IPS DF 4.7 (cell line): ENCODE measurements at regions not wholly inside any gene's neighbourhood (a gene's known extent, or its start where the extent isn't known, plus 50 kb on each side); places are given as distances from the start of the nearest gene placed in this dataset.
A peak's percentile ranks its signal among the peaks of the same experiment; 100 is the strongest.

ENCODE experiments used
- DNase-seq: peaks from one replicate; pipeline ENCODE4 v3.0.0-alpha.2; 2013; ENCODE audit warnings: low spot score; ENCODE audit errors: extremely low read depth

GRCh38 chr10:78510566-78511323, 477.1 kb downstream of the RPS24 start:
- DNase-seq: no peak

DNA sequence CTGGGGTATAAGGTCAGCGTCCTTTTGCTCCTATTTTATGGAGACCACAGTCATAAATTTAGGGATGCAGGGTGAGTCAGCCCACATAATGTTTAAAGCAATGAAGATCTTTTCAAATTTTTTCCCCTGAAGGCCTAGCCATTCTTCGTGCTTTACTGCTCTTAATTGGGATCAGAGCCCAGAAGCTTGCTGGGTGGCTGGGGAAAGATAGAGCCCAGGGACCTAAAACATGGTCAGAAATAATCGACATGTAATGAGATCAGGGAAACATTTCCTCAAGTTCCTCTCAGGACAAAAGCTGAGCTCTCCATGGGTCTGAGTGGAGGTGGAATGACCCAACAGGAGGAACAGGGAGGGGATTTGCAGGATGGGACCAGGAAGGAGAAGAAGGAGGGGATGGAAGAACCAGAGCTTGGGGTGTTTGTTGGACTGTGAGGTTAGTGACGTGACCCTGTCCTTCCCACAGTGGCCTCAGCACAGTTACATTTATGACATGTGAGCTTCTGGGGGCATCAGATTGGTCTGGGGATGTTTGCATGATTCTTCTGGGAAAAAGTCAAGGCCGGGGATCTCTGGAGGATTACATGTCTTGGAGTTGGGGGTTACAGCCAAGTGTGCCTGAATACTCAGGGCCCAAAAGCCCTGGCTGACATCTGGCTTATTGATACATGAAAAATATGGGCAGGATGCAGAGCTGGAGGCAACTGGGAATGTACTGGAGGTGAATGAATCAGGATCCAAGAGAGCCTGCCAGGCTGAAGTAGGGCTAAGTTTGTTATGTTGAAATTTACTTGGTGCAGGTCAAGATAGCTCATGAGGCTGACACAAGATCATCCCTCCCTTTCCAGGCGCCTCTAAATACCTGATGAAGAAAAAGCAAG, 477.9 kb downstream of the RPS24 start:
- no peak for DNase-seq

DNA sequence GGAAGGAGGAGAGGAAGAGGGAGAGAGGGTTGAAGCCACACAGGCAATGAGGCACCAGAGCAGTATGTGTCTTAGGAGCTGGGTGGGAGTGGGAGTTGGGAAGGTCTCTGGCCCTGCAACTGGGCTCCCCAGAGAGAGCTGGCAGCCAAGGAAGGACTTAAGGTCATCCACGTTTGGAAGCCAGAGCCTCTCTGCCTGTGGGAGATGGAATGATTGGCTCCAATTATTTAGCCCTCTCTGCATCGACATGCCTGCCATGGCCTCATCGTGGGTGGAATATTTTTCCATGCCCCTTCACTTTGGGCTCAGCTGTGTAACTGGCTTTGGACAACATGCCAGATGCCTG, 478.5 kb downstream of the RPS24 start:
- DNase-seq: no peak

DNA sequence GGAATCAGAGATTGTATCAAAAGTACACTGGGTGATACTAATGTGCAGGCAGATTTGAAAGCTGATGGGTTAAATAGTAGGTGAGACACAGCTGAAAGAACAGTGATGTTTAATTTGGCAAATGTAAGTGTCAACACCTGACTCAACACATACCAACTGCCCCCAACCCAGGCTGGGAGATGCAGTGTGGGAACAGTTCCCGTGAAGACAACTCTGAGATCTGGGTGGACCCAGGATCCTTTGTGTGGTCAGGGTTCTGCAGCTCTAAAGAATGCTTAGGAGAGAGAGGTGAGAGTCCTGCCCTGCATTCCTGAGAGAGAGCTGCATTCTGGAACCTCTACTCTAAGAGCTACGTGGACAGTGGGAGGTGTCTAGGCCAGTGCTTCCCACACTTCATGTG, 479.7 kb downstream of the RPS24 start:
- DNase-seq: no peak

GRCh38 chr10:78513986-78514385, 480.3 kb downstream of the RPS24 start:
- no peak for DNase-seq

GRCh38 chr10:78514459-78514858, 480.8 kb downstream of the RPS24 start:
- no peak for DNase-seq

GRCh38 chr10:78515038-78515872, 481.6 kb downstream of the RPS24 start:
- DNase-seq: no peak

DNA sequence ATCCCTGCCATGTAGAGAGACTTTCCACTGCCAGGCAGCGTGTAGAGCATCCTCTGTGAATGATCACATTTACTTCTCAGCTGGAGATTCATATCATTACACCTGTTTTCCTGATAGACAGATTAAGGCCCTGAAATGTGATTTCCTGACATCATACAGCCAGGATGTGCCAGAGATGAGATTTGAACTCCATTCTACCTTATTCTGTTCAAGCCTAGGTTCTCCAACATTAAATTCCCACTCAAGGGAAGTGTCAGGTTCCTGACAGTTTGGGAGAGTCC, 482.1 kb downstream of the RPS24 start:
- no peak for DNase-seq

GRCh38 chr10:78516236-78516635, 482.6 kb downstream of the RPS24 start:
- no peak for DNase-seq

- DNase-seq: no peak
These were observed 483.1 kb downstream of the RPS24 start for GRCh38 chr10:78516756-78517155.

DNA sequence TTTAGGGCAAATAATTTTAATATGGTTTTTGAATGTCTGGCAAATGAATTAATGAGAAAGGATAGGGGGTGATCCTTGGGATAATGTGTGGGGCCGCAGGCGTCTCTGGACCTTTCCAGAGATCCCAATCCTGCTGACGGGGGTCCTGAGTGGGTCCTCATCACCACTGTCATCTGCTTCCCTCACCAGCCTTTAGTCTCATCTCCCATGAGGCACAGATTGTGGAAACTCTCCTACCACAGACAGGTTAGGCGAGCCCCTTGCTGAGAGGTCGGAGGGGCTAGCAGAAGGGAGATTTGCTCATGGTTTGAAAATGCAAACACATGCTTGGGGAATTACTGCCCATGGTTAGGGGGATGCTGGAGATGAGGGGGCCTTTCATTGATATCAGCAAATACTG, 484.6 kb downstream of the RPS24 start:
- no peak for DNase-seq

DNA sequence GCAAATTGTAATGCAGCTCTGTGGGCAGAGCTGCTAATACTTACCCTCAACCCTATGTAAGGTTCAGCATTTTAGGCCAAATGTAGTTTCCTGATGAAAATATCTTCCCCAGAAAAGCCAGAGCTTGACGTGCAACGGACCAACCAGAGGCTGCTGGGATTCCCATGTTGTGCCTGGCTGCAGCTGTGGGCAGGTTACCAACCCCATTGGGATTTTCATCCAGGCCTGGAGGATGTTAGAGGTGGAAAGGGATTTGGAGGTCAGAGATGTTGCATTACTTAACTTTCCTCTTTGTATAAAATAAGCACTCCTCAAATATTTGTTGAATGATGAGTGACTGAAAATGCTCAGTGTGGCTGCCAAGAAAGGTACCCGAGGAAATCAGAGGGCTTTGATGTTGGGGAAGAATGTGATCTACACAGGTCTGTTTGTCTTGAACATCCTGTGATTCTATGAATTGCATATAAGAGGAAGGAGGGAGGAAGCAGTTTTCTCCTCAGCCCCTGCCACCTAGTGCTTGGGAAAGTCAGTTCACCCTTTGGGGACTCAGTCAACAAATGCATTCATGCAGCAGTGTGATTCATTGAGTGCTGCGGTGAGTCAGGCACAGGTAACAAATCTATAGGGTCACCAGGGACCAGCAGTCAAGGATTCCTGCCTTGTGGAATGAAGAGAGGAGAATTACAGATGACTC, 487.2 kb downstream of the RPS24 start:
- peak; percentile 56 for DNase-seq

GRCh38 chr10:78523453-78523852, 489.8 kb downstream of the RPS24 start:
- no peak for DNase-seq

DNA sequence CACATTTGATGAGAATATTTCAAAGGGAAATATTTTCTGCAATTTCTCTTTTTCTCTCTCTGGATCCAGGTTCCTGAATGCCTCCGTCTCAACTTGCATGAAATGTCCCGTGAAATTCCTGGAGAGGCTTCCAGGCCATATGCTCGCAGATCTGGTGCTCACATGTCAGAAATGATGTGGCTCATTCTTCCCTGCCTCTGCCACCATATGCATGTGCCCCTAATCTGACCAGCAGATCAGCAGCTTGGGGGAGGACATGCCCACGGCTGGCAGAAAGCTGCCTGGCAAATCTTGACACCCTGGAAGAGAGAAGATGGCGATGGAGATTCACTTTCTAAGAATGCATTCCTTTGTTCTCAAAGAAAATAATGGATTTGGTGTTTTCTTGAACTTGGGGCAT, 490.7 kb downstream of the RPS24 start:
- no peak for DNase-seq

GRCh38 chr10:78524941-78525340, 491.3 kb downstream of the RPS24 start:
- no peak for DNase-seq

DNA sequence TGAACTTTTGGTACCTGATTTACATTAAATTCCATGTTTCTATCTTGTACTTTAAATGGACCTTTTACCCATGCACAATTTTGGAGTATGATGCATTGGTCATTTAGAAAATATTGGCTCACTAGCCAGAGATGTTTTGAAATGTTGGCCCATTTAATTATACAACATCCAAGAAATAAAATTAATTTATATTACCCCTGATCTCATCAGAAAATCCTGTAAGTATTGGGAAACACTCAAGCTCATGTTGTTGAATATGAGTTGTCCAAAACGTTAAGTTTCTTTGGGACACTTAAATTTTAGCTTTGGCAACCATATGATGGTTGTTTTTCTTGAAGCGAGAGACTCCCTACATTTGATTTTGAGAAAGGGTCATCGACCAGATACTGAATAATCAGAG, 492.7 kb downstream of the RPS24 start:
- DNase-seq: no peak

DNA sequence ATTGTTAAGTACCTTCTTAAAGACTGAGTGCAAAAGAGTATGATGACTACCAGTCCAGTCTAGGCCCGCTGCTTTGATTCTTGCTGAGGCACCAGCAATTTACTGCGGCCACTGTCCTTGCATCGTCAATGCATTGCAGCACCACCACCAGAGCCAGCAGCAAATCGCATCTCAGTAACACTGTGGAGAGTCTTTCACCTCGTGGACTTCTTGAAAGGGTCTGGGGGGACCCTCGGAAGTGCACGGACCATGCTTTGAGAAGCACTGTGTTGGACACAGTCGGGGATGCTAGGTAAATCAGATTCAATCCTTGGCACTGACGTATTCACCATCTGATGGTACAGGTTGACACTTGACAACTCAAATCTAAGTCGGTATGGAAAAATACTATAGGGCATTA, 493.6 kb downstream of the RPS24 start:
- DNase-seq: no peak

GRCh38 chr10:78528749-78529204, 495.1 kb downstream of the RPS24 start:
- no peak for DNase-seq

DNA sequence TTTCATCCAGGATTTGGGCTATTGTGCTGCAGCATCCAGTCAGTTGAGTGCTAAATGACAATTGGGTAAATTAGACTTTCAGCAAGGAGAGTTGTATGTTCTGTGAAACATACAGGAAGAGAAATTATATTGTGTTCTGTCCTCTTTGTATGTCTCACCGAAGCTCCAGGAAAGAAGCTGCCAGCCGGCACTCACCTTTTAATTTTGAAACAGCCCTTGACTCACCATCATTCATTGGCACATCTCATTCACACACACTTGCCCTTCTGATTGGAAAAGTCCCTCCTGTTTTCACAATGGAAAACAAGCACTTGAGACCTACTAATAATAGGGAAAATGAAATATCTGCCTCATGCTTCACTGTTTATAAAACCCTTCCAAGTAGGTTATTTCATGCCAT, 495.6 kb downstream of the RPS24 start:
- no peak for DNase-seq

DNA sequence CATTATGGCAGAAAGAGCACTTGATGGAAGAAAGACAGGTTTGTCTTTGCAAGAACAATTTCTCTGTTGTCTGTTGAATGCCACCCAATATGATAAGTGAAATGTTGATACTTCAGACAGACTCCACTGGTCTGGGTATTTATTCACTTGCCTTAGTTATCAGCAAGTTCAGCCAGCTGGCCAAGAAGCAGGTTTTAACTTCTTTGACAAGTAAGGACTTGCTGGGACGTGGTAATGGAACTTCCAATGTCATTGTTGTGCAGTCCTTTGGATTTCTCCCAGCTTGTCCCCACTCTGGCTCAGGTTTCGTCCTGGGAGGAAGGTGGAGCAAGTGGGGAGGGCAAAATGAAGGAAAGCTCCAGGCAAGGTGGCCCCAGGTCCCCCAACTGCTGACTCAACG, 497.4 kb downstream of the RPS24 start:
- DNase-seq: no peak

DNA sequence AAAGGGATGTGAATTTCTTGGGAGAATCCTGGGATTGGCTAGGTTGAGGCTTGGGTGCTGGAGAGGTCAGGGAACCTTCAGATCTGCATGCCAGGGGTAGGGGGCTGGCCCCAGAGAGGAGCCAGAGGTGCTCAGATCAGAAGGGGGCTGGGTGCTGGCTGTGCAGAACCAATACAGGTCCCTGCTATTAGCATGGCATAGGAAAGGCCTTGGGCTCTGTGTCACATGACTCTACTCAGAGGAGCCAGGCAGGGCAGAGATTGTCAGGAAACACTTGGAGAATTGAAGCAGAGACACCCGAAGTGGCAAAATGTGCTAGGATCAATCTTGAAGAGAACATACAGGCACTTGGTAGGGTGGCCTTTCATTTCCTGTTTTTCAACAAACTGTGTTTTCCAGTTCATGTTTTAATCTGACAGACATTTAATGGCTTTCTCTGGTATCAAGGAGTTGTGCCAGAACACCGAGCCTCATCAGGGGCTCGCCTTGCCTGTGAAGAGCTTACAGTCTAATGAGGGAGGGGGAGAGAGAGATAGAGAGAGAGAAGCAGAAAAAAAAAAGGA, 498.9 kb downstream of the RPS24 start:
- no peak for DNase-seq
